ENCODE measurements at regions not wholly inside any gene's neighbourhood (a gene's known extent, or its start where the extent isn't known, plus 50 kb on each side); places are given as distances from the start of the nearest gene placed in this dataset.
"Not testable (repeated sequence)": the region's sequence is repeated elsewhere in the genome, so short reads cannot be mapped to it uniquely, and the experiment has no call there.

DNA sequence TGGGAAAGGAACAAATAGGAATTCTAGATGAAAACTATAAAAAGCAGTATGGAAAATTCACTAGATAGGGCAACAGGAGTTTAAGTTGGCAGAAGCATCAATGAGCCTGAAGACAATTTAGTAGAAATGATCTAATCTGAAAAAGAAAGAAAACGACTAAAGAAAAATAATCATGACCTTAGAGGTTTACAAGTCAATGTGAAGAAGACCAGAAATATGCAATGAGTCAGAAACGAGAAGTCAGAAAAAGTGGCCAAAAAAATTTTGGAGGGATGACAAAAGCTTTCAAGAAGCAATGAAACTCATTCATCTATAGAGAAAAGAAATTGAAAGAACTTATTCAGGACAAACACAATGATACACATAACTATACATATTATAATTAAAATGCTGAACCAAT is 1244.0 kb downstream of the RPIA start:
- H3K36me3 ChIP-seq; H3K27me3 ChIP-seq; H3K4me1 ChIP-seq (ENCODE audit: insufficient read depth); H3K9me3 ChIP-seq; H3K4me3 ChIP-seq; intact Hi-C loops (cut with DNase I); DNase-seq; H3K27ac ChIP-seq: not testable (repeated sequence)
- 14 to 27% (median 25%) methylated on average over 2 of the region's 2 CpGs for WGBS, 3 donors

DNA sequence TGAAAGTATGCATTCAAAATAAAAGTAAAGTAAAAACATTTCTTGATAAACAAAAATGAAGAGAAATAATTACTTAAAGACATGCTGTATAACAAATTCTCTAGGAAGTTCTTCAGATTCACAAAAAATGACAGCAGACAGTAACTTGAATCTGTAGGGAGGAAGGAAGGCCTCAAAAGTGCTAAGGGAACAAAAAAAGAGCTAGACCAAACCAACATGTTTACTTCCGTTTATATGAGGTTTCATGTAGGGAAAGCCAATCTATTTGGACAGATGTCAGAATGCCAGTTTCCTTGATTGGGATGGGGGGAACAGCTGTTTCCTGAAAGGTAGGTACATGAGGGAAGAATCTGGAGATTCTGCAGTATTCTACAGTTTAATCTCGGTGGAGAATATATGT is 1244.5 kb downstream of the RPIA start:
- H3K27me3 ChIP-seq; DNase-seq; intact Hi-C loops (cut with DNase I); H3K4me1 ChIP-seq (ENCODE audit: insufficient read depth); H3K9me3 ChIP-seq; H3K36me3 ChIP-seq; H3K4me3 ChIP-seq; H3K27ac ChIP-seq: not testable (repeated sequence)
- 72 to 77% (median 76%) methylated on average over 2 of the region's 2 CpGs for WGBS, 3 donors

DNA sequence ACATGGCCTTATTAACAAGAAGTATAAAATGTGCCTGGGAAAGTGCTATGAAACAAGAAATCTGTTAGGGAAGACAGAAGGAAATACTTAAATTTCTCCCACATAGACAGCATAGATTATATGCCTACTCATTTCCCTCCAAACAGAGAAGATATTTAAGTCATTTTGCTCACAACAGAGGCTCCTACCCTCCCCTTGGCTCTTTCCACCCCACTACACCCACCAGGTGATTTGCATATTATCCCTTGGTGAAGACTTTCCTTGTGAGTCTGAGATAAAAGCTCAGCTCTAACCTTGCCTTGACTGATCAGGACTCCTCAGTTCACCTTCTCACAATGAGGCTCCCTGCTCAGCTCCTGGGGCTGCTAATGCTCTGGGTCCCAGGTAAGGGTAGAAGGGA is 1245.1 kb downstream of the RPIA start:
- DNase-seq; H3K4me1 ChIP-seq (ENCODE audit: insufficient read depth); H3K27me3 ChIP-seq; H3K9me3 ChIP-seq; H3K4me3 ChIP-seq; H3K27ac ChIP-seq; intact Hi-C loops (cut with DNase I); H3K36me3 ChIP-seq: not testable (repeated sequence)

DNA sequence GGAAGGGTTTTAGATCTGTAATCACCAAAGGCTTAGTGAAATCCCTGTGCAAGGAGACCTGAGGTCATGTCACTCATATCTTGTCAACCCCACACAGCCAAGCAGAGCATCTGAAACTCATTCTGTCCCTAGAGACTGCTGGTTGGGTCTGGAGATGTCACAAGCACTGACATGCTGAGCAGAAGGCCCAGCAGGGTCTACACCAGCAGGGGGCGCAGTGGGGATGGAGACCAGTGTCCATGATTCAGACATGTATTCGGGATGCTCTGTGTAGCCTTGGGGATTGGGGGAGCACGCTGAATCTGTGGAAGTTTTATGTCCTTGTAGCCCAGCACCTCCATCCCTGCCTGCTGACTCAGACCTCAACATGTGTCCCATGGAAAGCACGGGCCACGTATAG is 1247.3 kb downstream of the RPIA start:
- H3K9me3 ChIP-seq; H3K27me3 ChIP-seq; H3K36me3 ChIP-seq; intact Hi-C loops (cut with DNase I); H3K4me3 ChIP-seq; H3K4me1 ChIP-seq (ENCODE audit: insufficient read depth); DNase-seq; H3K27ac ChIP-seq: not testable (repeated sequence)
- WGBS, 3 donors, result 15 to 32% (median 25%) methylated on average over 5 of the region's 5 CpGs

DNA sequence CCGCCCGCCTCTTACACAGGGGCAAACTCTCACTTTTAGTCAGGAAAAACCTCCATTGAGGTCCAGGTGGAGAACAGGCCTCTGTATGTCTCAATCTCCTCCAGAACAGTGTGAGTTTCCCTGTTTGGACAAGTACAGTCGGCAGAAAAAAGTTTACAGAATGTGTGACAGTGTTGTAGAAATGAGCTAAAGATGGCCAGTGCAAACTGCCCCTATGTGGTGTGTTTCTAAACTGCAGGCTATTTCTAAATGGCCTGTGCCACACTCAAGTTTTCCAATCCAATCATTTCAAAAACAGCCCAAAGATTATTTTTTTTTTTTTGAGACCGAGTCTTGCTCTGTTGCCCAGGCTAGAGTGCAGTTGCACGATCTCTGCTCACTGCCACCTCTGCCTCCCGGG is 1252.8 kb downstream of the RPIA start:
- H3K27ac ChIP-seq; H3K9me3 ChIP-seq; H3K36me3 ChIP-seq; H3K4me1 ChIP-seq (ENCODE audit: insufficient read depth); H3K4me3 ChIP-seq; H3K27me3 ChIP-seq; intact Hi-C loops (cut with DNase I); DNase-seq: not testable (repeated sequence)
- 90 to 92% methylated on average over 2 to 3 of the region's 6 CpGs; no CpG with 5 or more reads in 1 of the 3 donors for whole genome bisulfite sequencing, 3 donors

DNA sequence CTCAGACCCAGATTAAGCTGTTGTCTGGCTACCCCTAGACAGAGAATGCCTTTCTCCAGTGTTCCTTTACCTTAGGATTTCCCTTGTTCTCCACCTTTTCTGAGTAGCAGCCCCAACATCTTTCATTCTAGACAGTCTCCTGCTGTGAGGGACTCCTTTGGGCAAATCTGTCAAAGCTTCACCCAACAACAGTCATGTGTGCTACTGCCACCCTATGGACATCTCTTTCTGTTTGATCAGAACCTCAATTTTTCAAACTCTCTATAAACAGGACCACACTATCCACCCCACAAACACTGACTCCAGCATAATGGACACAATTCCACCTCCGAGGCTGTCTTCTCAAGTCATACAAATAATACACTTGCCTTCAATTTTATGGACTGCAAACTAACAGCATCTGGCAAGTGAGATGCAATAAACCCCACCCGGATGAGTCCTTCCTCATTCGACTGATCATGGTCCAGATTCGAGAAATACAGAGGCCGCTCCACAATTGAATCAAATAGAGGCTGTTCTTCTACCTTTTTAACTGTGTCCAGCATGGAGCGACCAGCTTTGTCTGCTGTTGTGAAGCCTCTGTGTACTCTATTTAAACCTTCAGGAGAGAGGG is 1253.6 kb downstream of the RPIA start:
- H3K36me3 ChIP-seq; H3K4me1 ChIP-seq (ENCODE audit: insufficient read depth); intact Hi-C loops (cut with DNase I); H3K27ac ChIP-seq; H3K4me3 ChIP-seq; H3K9me3 ChIP-seq; H3K27me3 ChIP-seq; DNase-seq: not testable (repeated sequence)
- WGBS, 3 donors, result no CpG with 5 or more reads among the region's 6 CpGs

DNA sequence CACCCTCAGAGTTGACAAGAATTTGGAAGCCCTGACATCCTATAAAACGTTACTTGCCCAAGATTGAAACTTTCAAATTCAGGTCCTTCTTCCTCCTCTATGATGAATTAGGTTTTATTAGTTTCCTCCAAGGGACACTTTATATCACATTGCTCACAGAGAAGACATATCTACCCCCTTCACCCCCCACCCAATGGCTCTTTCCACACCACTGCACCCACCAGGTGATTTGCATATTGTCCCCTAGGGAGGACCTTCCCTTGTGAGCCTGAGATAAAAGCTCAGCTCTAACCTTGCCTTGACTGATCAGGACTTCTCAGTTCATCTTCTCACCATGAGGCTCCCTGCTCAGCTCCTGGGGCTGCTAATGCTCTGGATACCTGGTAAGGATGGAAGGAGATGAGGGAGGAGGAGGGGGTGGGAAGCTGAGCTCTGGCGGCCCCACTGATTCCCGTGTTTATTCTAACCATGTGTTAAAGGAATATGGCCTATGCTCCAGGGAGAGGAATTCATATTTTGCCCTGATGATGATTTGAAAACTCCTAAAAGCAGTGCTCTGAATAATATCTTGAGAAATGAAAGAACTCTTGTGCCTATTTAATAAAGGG is 1255.8 kb downstream of the RPIA start:
- DNase-seq; H3K27me3 ChIP-seq; H3K4me3 ChIP-seq; H3K4me1 ChIP-seq (ENCODE audit: insufficient read depth); H3K9me3 ChIP-seq; H3K27ac ChIP-seq; intact Hi-C loops (cut with DNase I); H3K36me3 ChIP-seq: not testable (repeated sequence)
- WGBS, 3 donors, result 47 to 76% (median 60%) methylated on average over 3 of the region's 3 CpGs

DNA sequence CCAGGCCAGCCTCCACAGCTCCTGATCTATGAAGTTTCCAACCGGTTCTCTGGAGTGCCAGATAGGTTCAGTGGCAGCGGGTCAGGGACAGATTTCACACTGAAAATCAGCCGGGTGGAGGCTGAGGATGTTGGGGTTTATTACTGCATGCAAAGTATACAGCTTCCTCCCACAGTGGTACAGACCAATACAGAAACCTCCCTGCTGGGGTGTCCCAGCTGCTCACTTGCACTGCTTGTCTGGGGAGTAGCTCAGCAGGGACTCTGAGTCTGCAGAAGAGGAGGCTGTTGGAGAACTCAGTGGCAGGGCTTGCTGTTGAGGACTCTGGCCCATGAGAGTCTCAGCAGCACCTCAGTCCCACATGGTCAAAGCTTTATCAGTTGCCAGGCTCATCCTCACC is 1256.6 kb downstream of the RPIA start:
- H3K27ac ChIP-seq; intact Hi-C loops (cut with DNase I); H3K36me3 ChIP-seq; H3K4me3 ChIP-seq; H3K4me1 ChIP-seq (ENCODE audit: insufficient read depth); H3K9me3 ChIP-seq; DNase-seq; H3K27me3 ChIP-seq: not testable (repeated sequence)
- 61 to 69% (median 66%) methylated on average over 3 of the region's 3 CpGs for WGBS, 3 donors

DNA sequence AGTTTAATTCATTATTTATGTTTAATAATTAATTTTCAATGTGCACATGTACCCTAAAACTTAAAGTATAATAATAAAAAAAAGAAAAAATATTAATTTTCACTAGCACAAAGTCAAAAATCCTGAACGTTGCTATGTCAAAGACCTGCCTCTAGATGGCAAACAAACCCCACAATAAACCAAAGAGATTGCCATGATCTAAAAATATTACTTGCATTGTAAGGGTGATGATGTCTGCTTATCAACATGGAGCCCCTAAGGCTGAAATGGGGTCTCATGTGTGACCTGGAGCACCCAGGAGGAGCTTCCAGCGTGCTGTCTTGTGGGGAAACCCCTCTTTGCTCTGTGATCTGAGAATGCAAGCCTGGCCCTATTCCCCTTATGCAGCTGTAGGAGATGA is 1259.3 kb downstream of the RPIA start:
- H3K4me3 ChIP-seq; H3K4me1 ChIP-seq (ENCODE audit: insufficient read depth); H3K36me3 ChIP-seq; H3K9me3 ChIP-seq; DNase-seq; intact Hi-C loops (cut with DNase I); H3K27me3 ChIP-seq; H3K27ac ChIP-seq: not testable (repeated sequence)
- WGBS, 3 donors, result 0 to 15% (median 0%) methylated on average over 1 of the region's 2 CpGs

DNA sequence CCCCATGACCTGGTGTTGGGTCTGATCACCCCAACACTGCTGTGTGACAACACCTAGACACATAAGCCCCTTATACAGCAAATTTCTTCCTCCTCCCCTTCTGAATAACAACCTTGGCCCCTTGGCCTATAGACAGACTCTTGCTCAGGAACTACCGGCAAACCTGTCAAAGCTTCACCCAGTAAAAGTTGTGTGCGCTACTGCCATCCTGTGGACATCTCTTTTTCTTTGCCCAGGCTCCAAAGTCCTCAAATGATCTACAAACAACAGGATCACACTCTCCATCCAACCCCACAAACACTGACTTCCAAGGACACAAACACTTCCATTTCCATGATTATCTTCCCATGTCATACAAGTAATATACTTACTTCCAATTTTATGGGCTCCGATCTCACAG is 1265.8 kb downstream of the RPIA start:
- H3K4me3 ChIP-seq; H3K27ac ChIP-seq; H3K9me3 ChIP-seq; H3K36me3 ChIP-seq; H3K4me1 ChIP-seq (ENCODE audit: insufficient read depth); DNase-seq; H3K27me3 ChIP-seq; intact Hi-C loops (cut with DNase I): not testable (repeated sequence)
- WGBS, 3 donors, result 70 to 85% (median 82%) methylated on average over 3 of the region's 3 CpGs

DNA sequence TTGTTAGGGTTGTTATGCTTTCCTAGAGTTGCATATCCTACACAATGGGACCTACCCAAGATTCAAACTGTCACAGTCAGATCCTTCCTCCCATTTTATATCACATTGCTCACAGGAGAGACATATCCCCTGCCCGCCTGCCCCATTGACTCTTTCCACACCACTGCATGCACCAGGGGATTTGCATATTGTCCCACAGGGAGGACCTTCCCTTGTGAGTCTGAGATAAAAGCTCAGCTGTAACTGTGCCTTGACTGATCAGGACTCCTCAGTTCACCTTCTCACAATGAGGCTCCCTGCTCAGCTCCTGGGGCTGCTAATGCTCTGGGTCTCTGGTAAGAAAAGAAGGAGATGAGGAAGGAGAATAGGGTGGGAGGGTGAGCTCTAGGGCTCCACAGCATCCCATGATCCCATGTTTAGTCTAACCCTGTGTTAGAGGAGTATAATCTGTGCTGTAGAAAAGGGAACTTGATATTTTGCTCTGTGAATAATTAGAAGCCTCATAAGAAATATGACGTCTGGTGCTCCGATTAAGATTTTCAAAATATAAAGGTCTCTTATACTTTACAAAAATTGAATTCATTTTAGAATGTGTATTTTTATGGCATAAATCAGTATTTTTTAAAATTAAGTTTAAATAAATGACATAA is 1268.4 kb downstream of the RPIA start:
- H3K9me3 ChIP-seq; H3K27me3 ChIP-seq; intact Hi-C loops (cut with DNase I); H3K36me3 ChIP-seq; H3K4me1 ChIP-seq (ENCODE audit: insufficient read depth); H3K4me3 ChIP-seq; DNase-seq; H3K27ac ChIP-seq: not testable (repeated sequence)
- WGBS, 3 donors, result 84 to 93% (median 93%) methylated on average over 2 to 3 of the region's 3 CpGs

DNA sequence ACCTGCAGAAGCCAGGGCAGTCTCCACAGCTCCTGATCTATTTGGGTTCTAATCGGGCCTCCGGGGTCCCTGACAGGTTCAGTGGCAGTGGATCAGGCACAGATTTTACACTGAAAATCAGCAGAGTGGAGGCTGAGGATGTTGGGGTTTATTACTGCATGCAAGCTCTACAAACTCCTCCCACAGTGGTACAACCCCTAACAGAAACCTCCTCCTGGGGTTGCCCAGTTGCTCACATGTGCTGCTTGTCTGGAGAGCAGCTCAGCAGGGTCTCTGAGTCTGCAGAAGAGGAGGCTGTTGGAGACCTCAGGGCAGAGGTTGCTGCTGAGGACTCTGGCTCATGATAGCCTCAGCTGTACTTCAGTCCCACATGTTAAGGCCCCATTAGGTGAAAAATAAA is 1269.1 kb downstream of the RPIA start:
- intact Hi-C loops (cut with DNase I); DNase-seq: not testable (repeated sequence)
- WGBS, 3 donors, result no CpG with 5 or more reads among the region's 2 CpGs

More for the DNA sequence above, 1269.1 kb downstream of the RPIA start:
- H3K36me3 ChIP-seq; H3K4me1 ChIP-seq (ENCODE audit: insufficient read depth); H3K9me3 ChIP-seq; H3K27me3 ChIP-seq; H3K4me3 ChIP-seq; H3K27ac ChIP-seq: not testable (repeated sequence)
